ENCODE measurements at regions not wholly inside any gene's neighbourhood (a gene's known extent, or its start where the extent isn't known, plus 50 kb on each side); places are given as distances from the start of the nearest gene placed in this dataset.
"Not testable (repeated sequence)": the region's sequence is repeated elsewhere in the genome, so short reads cannot be mapped to it uniquely, and the experiment has no call there.

DNA sequence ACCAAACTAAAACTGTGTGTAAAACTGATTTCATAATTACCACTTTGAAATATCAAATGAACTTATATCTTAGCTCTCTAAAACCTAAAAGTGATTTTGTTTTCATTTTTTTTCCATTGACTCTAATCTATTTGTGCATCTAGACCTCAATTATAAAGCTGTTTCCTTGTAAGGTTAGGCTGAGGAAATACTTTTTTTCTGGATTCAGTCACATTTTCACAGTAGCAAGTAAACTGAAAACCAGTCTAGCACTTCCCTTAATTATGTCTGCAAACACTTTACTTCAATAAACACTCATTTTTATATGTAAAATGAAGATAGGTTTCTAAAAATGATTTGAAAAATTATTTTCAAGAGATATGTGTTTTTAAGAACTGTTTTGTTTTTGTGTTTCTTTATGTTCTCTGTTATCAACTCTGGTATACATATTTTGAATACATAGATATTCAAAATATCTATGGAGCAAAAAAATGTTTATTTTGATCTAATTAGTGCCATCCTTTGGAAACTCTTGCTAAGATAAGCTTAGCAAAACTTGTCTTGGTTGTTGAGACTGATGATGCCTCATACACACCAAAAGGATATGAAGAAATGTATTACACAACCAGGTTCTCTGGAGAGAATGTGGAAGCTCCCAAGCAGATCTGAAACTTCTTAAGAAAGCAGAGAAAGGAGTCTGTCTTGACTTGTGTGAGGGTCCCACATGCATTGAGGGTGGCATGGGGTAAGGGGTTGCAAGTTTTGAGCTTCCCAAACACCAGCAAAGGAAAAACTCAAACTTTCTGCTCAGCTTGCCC is 1887.4 kb downstream of the PCDH9 start:
- no peak for DNase-seq

DNA sequence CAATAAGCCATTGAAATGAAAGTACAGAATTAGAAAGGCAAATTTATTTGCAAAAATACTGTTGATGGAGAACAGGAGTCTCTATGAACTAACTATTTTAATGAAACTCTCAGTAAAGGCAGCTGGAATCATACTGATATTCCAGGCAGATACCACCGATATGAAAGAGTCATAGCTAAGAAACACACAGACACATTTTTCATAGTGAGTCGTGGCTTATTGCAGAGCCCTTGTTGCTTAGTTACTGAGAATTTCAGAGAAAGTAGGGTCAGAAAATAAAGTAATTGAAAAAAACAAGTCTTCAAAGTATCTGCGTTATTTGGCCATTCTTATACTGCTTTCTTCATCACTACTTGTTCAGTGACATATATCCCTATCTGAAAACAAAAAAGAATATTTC is 1890.9 kb downstream of the PCDH9 start:
- no peak for DNase-seq

DNA sequence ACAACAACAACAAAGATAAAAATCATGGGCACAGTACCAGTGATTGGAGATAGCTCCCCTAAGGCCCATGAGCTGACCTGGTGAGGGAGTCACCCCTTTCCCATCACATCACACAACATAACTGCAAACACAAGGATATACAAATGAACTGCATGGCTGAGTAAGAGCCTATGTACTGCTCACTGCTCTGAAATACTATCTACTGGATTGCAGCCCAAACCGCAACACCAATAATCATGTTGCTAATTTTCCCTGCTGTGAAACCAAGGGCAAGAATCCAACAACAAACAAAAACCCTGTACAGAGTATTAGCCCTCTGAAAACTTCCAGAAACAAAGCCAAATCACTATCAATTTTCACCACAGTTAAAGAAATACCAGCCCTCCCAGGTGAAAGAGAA is 1893.2 kb downstream of the PCDH9 start:
- no peak for DNase-seq

DNA sequence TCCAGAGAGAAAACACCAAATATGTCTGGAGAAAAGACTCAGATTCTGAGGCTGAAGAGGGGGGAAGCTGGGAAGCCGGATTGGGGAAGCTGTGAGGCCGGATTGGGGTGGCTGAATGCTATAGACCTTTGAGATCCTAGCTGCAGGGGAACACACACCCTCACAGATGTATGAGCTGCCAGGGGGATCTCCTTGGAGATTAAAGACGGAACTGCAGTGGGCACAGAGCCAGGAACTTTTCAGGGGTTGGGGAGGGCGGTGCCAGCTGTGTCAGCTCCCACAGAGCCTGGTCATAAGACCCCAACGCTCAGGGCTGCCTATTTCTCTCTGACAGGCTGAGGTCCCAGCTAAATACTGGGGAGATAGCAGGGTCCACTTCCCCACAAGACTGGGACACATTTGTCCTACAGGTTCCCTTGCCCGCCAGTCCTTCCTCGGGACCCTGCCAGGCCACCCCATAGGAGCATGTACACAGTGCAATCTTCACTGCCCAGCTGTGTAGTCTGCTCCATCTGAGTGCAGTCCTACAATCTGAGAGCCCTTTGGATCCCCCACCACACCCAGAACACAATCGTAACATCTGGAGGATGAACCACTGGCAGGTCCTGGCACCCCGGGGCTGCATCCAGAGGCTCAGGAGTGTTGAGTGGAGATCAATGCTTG is 1893.9 kb downstream of the PCDH9 start:
- DNase-seq: no peak

DNA sequence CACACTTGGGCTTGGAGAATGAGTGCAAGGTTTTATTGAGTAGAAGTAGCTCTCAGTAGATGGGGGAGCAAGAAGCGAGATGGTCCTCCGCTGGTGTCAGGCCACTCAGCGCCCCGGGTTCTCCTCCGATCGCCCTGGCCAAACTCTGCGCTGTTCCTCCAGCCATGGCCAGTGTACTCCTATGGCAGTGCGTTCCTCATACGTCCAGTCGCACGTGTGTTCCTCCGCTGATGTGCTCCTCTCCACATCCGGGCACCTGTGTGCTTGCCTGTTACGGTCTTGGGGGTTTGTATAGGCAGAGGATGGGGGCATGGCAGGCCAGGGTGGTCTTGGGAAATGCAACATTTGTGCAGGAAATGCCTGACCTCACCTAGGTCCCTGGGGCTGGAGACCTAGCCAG is 1899.4 kb downstream of the PCDH9 start:
- DNase-seq: no peak

DNA sequence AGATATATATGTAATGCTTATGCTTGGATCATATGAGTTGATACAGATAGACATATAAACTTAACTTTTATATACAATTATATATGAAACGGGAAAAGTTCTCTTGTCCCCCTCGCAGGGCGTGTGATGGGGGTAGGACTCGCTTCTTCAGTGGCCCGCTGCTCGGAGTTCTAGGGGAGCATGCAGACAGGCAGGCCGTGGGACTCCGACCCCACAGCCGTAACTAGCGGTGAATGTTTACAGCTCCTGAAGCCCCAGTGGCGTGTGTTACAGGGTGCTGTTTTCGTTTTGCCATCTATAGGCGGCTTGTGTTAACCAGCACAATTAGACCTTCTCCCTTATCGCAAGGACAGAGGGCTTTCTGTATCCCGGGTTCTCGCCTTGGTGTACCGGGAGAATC is 1899.8 kb downstream of the PCDH9 start:
- no peak for DNase-seq

DNA sequence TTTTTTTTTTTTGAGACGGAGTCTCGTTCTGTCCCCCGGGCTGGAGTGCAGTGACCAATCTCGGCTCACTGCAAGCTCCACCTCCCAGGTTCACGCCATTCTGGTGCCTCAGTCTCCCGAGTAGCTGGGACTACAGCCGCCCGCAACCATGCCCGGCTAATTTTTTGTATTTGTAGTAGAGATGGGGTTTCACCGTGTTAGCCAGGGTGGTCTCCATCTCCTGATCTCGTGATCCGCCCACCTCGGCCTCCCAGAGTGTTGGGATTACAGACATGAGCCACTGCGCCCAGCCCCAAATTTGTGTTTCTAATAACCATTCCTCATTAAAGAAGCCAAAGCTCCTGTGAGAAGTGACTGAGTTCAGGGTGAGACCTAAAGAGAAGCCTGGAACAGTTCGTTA is 1906.9 kb downstream of the PCDH9 start:
- DNase-seq: not testable (repeated sequence)

DNA sequence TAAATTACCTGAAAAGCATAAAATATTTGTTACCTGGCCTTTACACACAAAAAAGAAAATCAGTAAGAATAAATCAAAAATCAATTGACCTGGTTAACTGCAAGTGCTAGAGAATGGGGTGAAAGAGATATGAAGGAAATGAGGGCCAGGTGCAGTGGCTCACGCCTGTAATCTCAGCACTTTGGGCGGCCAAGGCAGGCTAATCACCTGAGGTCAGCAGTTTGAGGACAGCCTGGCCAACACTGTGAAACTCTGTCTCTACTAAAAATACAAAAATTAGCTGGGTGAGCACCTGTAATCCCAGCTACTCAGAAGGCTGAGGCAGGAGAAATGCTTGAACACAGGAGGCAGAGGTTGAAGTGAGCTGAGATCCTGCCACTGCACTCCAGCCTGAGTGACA is 1908.7 kb downstream of the PCDH9 start:
- DNase-seq: not testable (repeated sequence)

DNA sequence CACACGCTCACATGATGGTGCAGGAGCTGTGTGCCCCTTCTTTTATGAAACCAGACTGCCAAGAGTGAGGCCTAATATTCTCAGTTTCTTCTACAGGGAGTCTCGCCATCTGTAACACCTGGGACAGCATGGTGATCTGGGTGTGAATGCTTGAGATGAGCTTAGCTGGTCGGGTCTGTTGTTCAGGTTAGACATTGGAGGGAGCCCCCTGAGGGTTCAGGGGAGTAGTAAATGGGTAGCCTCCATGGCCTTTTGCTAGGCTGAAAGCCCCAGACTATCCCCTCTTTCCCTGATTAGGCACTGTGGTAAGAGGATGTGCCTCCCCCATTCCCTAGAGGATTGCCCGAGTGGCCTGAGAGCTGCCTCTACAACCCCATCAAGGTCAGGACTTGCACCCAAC is 1916.1 kb downstream of the PCDH9 start:
- no peak for DNase-seq

DNA sequence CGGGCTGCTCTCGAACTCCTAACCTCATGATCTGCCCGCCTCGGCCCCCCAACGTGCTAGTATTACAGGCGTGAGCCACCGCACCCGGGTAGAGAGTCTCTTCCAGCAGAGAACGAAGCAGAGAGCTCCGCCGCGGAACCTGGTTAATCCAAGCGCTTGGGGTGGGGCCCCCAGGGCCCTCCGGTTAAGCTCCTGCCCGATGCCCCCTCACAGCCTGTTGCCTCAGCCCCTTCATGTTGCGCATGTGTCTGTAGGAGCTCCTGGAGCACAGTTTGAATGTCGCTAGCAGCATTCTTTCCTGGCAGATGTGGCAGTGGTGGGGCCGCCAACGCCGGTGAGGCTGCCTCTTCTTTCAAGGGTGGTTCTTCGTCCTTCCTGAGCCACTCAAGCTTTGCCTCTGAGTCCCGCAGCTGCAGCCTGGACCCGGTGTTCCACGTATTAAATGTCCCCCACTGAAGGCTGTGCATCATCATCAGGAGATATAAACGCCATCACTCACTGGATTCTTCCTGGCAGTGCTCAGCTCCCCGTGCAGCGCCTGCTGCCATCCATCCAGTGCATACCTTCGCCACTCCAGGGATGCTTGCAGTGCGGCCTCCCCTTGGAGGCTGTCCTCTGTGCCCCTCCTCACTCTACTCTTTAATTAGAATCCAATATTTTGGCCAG is 1919.3 kb downstream of the PCDH9 start:
- DNase-seq: no peak

DNA sequence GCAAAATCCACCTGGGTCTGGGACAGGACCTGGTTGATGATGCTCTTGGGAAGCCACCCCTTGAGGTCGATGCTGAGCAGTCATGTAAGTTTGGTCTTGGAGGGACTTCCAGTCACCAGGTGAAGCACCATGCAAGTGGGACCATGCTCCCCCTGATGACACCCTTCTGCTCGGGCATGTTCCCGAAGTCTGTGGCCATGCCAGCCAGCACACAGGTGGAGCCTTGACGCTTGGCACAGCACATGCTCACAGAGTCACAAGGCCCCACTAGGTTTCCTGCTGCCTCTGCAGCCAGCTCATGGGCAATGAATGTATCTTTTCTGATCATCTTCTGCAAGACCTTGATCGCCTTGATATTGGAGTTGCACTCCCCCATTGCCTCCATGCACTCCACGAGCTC is 1920.2 kb downstream of the PCDH9 start:
- no peak for DNase-seq

DNA sequence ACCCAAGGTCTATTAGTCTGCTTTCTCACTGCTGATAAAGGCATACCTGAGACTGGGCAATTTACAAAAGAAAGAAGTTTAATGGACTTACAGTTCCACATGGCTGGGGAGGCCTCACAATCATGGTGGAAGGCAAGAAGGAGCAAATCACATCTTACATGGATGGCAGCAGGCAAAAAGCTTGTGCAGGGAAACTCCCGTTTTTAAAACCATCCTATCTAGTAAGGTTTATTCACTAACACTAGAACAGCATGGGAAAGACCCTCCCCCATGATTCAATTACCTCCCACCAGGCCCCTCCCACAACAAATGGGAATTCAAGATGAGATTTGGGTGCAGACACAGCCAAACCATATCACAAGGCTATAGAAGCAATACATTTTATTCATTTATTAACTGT is 1921.4 kb downstream of the PCDH9 start:
- DNase-seq: not testable (repeated sequence)

DNA sequence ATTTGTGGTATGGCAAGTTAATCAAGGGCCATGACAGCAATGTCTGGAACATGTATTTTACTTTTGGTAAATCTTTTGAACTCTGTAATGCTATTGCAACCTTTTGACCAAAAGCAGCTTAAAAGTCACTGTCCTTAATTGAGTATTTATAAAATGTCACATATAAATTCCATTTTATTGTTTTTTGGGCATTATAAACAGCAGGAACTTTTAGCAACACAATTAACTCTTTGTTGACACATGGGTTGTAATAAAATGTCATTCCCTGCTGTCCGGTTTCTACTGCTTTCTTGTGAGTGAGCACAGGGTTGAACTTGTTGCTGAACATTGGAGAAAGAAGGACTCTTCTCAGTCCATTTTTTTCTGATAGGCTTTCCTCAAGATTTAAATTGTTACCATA is 1923.1 kb downstream of the PCDH9 start:
- DNase-seq: no peak

DNA sequence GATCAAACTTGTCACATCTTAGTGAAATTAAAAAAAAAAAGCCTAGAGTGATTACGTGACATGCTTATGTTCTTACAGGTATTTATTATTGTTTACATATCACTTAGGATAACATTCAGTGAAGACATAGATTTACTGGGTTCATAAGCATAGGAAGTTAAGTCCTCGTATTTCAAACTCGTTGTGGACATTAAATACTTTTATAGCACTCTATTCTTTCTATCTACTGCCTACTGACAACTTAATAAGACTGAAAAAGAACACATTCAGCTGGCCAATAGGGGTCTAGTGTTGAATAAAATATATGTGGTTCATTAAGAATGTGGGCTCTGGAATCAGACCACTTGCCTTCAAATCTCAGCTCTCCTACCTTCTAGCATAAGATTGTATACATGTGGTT is 1927.4 kb downstream of the PCDH9 start:
- DNase-seq: no peak

DNA sequence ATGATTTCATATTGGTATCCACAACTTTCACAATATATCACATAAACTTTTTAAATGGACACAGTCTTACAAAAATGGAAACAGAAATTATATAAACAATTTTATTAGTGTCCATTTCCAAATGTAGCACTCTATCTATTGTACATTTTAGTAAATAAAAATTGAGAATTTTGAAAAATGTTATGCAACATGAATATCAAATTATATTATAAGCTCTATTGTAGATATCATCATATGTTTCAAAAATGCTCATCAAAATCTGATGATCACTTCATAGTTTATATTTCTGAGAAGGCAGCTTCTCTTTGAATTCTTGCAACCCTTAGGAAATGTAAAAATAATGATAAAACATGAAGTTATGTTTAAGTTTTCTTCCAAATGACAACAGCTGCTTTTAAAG is 1928.6 kb downstream of the PCDH9 start:
- DNase-seq: no peak

DNA sequence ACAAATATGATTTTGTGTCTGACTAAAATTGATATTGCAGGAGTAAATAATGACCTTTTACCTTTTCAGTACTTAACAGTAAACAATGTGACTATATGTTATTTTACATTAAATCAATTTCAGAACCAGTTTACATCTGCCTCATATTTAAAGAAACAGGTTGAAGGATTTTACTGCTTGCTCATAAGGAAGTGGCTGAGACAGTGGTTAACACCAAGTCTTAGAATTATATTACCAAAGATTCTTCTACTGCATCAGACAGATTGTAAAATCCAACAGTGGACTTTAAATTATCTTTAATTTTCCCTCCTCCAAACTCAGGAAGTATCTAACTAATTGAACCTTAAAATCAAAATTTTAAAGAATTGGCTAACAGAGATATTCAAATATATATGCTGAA is 1929.9 kb downstream of the PCDH9 start:
- no peak for DNase-seq

DNA sequence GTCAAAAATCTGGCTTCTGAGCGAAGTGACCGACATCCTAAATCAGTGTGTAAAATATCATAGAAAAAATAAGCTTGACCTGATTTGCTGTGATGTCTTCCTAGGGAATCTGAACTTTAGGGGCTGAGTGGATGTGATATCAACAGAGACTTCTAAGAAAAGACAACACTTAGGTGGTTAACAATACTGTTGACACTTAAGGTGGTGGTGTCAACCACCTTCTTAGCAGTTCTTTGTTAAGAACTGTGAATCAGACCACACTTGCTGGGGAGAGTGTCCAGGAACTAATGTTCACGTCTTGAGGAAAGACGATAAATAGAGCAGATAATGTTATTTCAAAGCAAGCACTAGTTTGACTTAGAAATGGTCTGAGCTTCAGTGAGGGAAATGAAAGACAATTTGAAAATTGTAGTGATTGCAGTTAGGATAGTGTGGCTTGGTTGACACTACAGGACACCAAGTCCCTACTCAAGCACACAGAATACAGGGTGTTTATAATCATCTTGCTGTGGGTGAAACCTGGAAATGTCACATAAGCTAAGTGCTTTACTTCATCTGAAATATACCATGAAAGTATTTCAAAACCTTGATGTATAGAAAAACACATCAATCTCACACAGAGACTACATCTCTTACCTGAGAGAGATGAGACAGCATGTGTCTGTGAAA is 1936.5 kb downstream of the PCDH9 start:
- no peak for DNase-seq

DNA sequence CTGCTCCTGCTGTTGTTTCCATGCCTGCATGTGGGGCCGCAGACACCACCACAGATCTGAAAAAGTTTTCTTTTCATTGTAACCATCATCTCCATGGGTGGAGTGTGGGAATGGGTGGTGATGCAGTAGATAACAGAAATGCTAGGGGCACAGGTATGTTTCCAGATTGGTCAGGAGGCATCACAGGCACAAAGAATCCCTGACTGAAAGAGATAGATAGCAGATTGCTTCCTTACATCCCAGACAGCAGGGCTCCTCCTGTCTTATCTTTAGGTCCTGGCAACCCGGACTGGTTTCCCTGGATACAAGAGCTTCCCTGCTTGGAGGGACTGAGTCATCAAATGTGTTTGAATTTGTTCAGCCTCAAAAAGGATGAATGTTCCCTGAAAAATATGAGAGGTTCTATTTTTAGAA is 1937.6 kb downstream of the PCDH9 start:
- DNase-seq: no peak

DNA sequence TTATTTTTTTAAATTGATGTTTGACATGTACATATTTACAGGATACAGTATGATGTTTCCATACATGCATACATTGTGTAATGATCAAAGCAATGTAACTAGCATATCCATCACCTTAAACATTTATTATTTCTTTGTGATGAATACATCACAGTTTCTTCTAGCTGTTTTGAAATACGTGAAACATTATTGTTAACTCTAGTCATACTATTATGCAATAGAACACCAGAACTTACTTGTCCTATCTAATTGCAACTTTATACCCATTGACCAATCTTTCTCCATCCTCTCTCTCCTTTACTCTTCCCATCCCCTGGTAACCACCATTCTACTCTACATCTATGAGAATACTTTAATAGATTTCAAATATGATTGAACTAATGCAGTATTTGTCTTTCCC is 1942.7 kb downstream of the PCDH9 start:
- DNase-seq: no peak

DNA sequence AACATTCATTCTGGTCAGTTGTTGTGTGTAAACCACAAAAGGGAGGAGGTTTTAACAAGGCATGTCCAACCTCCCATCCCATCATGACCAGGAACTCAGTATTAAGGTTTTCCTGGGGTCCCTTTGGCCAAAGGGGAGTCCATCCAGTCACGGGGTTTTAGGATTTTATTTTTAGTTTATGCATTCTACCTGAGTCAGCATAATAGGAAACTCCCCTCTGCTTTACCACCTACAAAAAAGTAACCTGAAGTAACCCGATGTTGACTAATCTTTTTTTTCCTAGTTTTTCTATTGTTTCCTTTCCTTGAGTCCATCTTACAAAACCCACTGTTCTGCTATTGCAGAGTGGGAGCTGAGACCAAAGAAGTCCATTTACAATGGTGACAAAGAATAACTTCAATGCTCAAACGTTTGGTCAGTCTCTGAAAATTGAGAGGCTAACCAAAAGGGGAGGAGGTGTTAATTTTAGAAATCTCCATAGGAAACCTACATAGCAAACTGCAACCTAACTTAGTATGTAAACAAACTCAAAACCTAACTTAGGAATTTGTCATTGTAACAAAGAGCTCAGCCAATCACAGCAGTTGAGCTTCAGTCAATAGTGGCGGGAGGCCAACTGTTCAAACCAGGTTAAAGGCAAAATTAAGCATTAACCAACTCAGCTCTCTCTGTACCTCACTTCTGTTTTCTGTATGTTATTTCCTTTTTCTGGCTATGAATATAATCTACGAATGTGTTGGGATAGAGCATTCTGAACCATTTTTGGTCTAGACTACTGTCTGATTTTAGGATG is 1954.1 kb downstream of the PCDH9 start:
- DNase-seq: no peak

DNA sequence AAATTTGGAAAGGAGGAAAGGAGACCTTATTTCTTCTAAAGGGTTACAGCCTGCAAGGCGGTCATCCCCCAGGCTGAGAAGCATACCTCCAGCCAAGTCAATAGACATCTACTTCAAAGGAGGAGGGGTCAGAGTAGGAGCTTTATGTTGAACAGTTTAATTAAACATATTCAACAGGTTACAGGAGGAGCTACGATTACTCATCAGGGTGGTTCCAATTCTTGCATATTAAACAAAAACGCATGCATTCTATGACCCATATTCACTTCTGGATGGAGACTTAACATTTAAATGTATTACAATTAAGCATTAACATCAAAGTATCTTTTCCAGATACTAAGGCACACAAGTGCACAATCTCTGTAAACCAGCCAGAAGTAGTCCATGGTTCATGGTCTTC is 1955.0 kb downstream of the PCDH9 start:
- DNase-seq: no peak

DNA sequence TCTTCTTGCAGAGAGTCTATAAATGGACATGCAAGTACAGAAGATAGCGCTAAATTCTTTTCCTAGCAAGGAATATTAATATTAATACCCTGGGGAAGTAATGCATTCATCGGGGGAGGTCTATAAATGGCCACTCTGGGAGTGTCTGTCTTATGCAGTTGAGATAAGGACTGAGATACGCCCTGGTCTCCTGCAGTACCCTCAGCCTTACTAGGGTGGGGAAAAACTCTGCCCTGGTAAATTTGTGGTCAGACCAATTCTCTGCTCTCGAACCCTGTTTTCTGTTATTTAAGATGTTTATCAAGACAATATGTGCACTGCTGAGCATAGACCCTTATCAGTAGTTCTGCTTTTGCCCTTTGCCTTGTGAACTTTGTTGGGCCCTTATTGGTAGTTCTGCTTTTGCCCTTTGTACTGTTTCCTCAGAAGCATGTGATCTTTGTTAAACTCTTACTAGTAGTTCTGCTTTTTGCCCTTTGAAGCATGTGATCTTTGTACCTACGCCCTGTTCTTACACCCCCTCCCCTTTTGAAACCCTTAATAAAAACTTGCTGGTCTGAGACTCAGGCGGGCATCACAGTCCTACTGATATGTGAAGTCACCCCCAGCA is 1956.2 kb downstream of the PCDH9 start:
- DNase-seq: not testable (repeated sequence)

All from NCI-H1694 (cell line).